Neural progenitor cell (in vitro differentiated cells): ENCODE measurements at regions not wholly inside any gene's neighbourhood (a gene's known extent, or its start where the extent isn't known, plus 50 kb on each side); places are given as distances from the start of the nearest gene placed in this dataset.
A peak's percentile ranks its signal among the peaks of the same experiment; 100 is the strongest.

Source experiments
- DNase-seq: peaks from one replicate; pipeline ENCODE4 v3.0.0-alpha.2; 2016; ENCODE audit warnings: low spot score
- H2AFZ ChIP-seq: fragments of 200-600 bp; sonication (generic); replicated peaks from 2 replicates; pipeline ENCODE4 v1.6.1; 2016; ENCODE audit warnings: antibody characterized with exemption
- H3F3A ChIP-seq: fragments of 200-600 bp; sonication (generic); 2 replicates; pipeline ENCODE4 v1.6.1; 2016; ENCODE audit warnings: antibody characterized with exemption, low read depth
- H3K27ac ChIP-seq: fragments of 200-600 bp; sonication (generic); 2 replicates; pipeline ENCODE4 v1.5.1; 2016; ENCODE audit warnings: mild to moderate bottlenecking
- H3K27me3 ChIP-seq: fragments of 200-600 bp; sonication (generic); 2 replicates; pipeline ENCODE4 v1.6.1; 2016; ENCODE audit warnings: mild to moderate bottlenecking, moderate library complexity
- H3K36me3 ChIP-seq: fragments of 200-600 bp; sonication (generic); 2 replicates; pipeline ENCODE4 v1.5.1; 2016
- H3K4me1 ChIP-seq: fragments of 200-600 bp; sonication (generic); 2 replicates; pipeline ENCODE4 v1.6.1; 2016; ENCODE audit warnings: mixed run types
- H3K4me2 ChIP-seq: fragments of 200-600 bp; sonication (generic); 2 replicates; pipeline ENCODE4 v1.6.1; 2016
- H3K4me3 ChIP-seq: fragments of 200-600 bp; sonication (generic); 2 replicates; pipeline ENCODE4 v1.5.1; 2016
- H3K79me2 ChIP-seq: fragments of 200-600 bp; sonication (generic); 2 replicates; pipeline ENCODE4 v1.6.1; 2016; ENCODE audit warnings: low read depth
- H3K9ac ChIP-seq: fragments of 200-600 bp; sonication (generic); 2 replicates; pipeline ENCODE4 v1.6.1; 2016
- H3K9me3 ChIP-seq: fragments of 200-600 bp; sonication (generic); 2 replicates; pipeline ENCODE4 v1.5.1; 2016; ENCODE audit warnings: low read depth
- H4K20me1 ChIP-seq: fragments of 200-600 bp; sonication (generic); 2 replicates; pipeline ENCODE4 v1.6.1; 2016; ENCODE audit warnings: low read depth
- H3K27ac Mint-ChIP-seq: 3 replicates; pipeline ENCODE4 v1.8.0; 2021; ENCODE audit warnings: mixed read lengths
- H3K27me3 Mint-ChIP-seq: 2 replicates; pipeline ENCODE4 v1.8.0; 2022; ENCODE audit warnings: low read depth, mild to moderate bottlenecking, inconsistent platforms, moderate library complexity, mixed read lengths; ENCODE audit not compliant: insufficient read depth
- H3K36me3 Mint-ChIP-seq: 3 replicates; pipeline ENCODE4 v1.8.0; 2021; ENCODE audit warnings: mixed read lengths
- H3K4me1 Mint-ChIP-seq: 3 replicates; pipeline ENCODE4 v1.8.0; 2021; ENCODE audit warnings: mixed read lengths
- H3K4me3 Mint-ChIP-seq: 3 replicates; pipeline ENCODE4 v1.8.0; 2021; ENCODE audit warnings: mild to moderate bottlenecking, moderate library complexity, mixed read lengths
- H3K9me3 Mint-ChIP-seq: 3 replicates; pipeline ENCODE4 v1.8.0; 2020; ENCODE audit warnings: mixed read lengths
- CTCF ChIP-seq: fragments of 200-600 bp; sonication (generic); IDR thresholded peaks from 2 replicates; pipeline ENCODE4 v1.5.1; 2017; ENCODE audit warnings: antibody characterized with exemption, mild to moderate bottlenecking
- EZH2 ChIP-seq: fragments of 200-600 bp; sonication (generic); IDR thresholded peaks from 2 replicates; pipeline ENCODE4 v1.6.1; 2017; ENCODE audit warnings: antibody characterized with exemption, mild to moderate bottlenecking, moderate library complexity
- EZH2phosphoT487 ChIP-seq: fragments of 200-600 bp; sonication (generic); IDR thresholded peaks from 2 replicates; pipeline ENCODE4 v1.6.1; 2017; ENCODE audit warnings: antibody characterized with exemption

- no peaks in the 10 kb centered on the region for H3K36me3 ChIP-seq
- Mint-ChIP-seq H3K4me3 (no peak overlapping the region), H3K9me3 (peaks cover 2% of the 10 kb centered on the region), H3K36me3 (no peaks in the 10 kb centered on the region), H3K4me1 (peaks cover 3% of the 10 kb centered on the region), H3K27me3 (peaks cover 2% of the 10 kb centered on the region), H3K27ac (no peak overlapping the region)
- no peak overlapping the region for H3K4me2 ChIP-seq
- no peak overlapping the region for H2AFZ ChIP-seq
- no peaks in the 10 kb centered on the region for H3K79me2 ChIP-seq
- no peaks in the 10 kb centered on the region for H4K20me1 ChIP-seq
- no peaks in the 10 kb centered on the region for H3K9me3 ChIP-seq
- TF ChIP-seq CTCF (no peak), EZH2 (no peak), EZH2phosphoT487 (no peak)
- H3K4me3 ChIP-seq: no peak overlapping the region
- H3K27ac ChIP-seq: no peak overlapping the region
- H3K4me1 ChIP-seq: no peaks in the 10 kb centered on the region
- peak; percentile 16 for DNase-seq
- H3K27me3 ChIP-seq: no peaks in the 10 kb centered on the region
- H3K9ac ChIP-seq: no peak overlapping the region
- H3F3A ChIP-seq: no peaks in the 10 kb centered on the region
Measured at GRCh38 chr1:192887426-192887825, 78.6 kb downstream of the RGS2 start.

- Mint-ChIP-seq H3K9me3 (peaks cover 2% of the 10 kb centered on the region), H3K4me3 (no peak overlapping the region), H3K27me3 (peaks cover 2% of the 10 kb centered on the region), H3K27ac (no peak overlapping the region), H3K36me3 (no peaks in the 10 kb centered on the region), H3K4me1 (peaks cover 3% of the 10 kb centered on the region)
- Histone ChIP-seq H2AFZ (no peak overlapping the region), H3K27me3 (no peaks in the 10 kb centered on the region), H3K36me3 (no peaks in the 10 kb centered on the region), H3K9me3 (no peaks in the 10 kb centered on the region), H3K4me3 (no peak overlapping the region), H3K4me2 (no peak overlapping the region), H4K20me1 (no peaks in the 10 kb centered on the region), H3K79me2 (no peaks in the 10 kb centered on the region), H3K4me1 (no peaks in the 10 kb centered on the region), H3K27ac (no peak overlapping the region), H3K9ac (no peak overlapping the region), H3F3A (no peaks in the 10 kb centered on the region)
- no peak for DNase-seq
- TF ChIP-seq EZH2phosphoT487 (no peak), CTCF (no peak), EZH2 (no peak)
Measured at GRCh38 chr1:192888574-192888973, 79.7 kb downstream of the RGS2 start.

GRCh38 chr1:192889082-192889481, 80.2 kb downstream of the RGS2 start:
- no peak overlapping the region for H3K4me3 Mint-ChIP-seq
- no peaks in the 10 kb centered on the region for H4K20me1 ChIP-seq
- no peaks in the 10 kb centered on the region for H3K36me3 Mint-ChIP-seq
- no peak overlapping the region for H3K27ac ChIP-seq
- peaks cover 3% of the 10 kb centered on the region for H3K4me1 Mint-ChIP-seq
- no peaks in the 10 kb centered on the region for H3F3A ChIP-seq
- H3K27me3 Mint-ChIP-seq: peaks cover 2% of the 10 kb centered on the region
- H3K9ac ChIP-seq: no peak overlapping the region
- DNase-seq: no peak
- no peaks in the 10 kb centered on the region for H3K79me2 ChIP-seq
- no peak overlapping the region for H3K4me3 ChIP-seq
- H3K27me3 ChIP-seq: no peaks in the 10 kb centered on the region
- no peaks in the 10 kb centered on the region for H3K9me3 ChIP-seq
- no peaks in the 10 kb centered on the region for H3K4me1 ChIP-seq
- no peak overlapping the region for H3K4me2 ChIP-seq
- H3K27ac Mint-ChIP-seq: no peak overlapping the region
- TF ChIP-seq EZH2 (no peak), CTCF (no peak), EZH2phosphoT487 (no peak)
- H2AFZ ChIP-seq: no peak overlapping the region
- no peaks in the 10 kb centered on the region for H3K36me3 ChIP-seq
- H3K9me3 Mint-ChIP-seq: peaks cover 2% of the 10 kb centered on the region
